ENCODE measurements at regions not wholly inside any gene's neighbourhood (a gene's known extent, or its start where the extent isn't known, plus 50 kb on each side); places are given as distances from the start of the nearest gene placed in this dataset.

DNA sequence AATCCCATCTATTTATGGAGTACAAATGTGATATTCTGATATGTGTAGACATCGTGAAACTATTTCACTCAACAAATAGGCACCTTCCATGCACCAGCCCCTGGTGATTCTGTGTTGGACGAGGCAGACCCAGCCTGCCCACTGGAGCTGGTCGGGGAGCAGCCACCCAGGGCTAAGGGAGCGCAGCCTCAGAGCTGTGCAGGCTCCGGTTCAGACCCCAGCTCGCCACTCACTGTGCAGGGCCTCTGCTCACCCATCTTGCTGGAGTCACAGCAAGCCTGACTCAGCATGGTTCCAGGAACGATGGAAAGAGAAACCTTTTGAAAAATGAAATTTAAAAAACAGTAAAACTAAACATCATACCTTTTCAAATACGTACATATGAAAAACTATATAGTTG, 52.3 kb upstream of the BCL11B start:
- Histone ChIP-seq H2BK5ac (ENCODE audit: low read depth, low read length, poor library complexity, severe bottlenecking) (no peak overlapping the region), H3K18ac (ENCODE audit: low read depth, low read length) (no peak overlapping the region), H4K20me1 (ENCODE audit: insufficient read depth, low read length) (no peaks in the 10 kb centered on the region), H2AK9ac (replicated peaks; ENCODE audit: low read depth, low read length, poor library complexity) (no peak overlapping the region), H3K56ac (ENCODE audit: extremely low read depth, insufficient read depth, low read length) (no peak overlapping the region), H2BK120ac (ENCODE audit: low read depth, low read length) (no peak overlapping the region), H3K4me1 (ENCODE audit: control insufficient read depth, insufficient read depth, low read length) (no peaks in the 10 kb centered on the region), H2BK15ac (ENCODE audit: low read depth, low read length) (no peak overlapping the region), H3K4ac (ENCODE audit: low read depth, low read length) (no peak overlapping the region), H3K36me3 (ENCODE audit: control insufficient read depth, insufficient read depth, low read length) (no peaks in the 10 kb centered on the region), H4K5ac (ENCODE audit: low read depth, low read length) (no peak overlapping the region), H3K9me3 (ENCODE audit: control insufficient read depth, insufficient read depth, low read length) (no peaks in the 10 kb centered on the region), H4K8ac (ENCODE audit: low read depth in 2 of 2, low read length in 2 of 2) (no peak overlapping the region), H3K9me1 (ENCODE audit: insufficient read depth, low read length) (no peaks in the 10 kb centered on the region), H4K91ac (ENCODE audit: insufficient read depth, low read depth, low read length) (no peak overlapping the region), H3K9ac (ENCODE audit: low read depth, low read length) (no peak overlapping the region), H3K23ac (ENCODE audit: low read depth, low read length) (no peak overlapping the region), H3K79me1 (ENCODE audit: low read depth in 1 of 2, low read length in 2 of 2) (no peaks in the 10 kb centered on the region), H3K4me3 (ENCODE audit: insufficient read depth, low read depth, low read length) (no peak overlapping the region), H3K27ac (ENCODE audit: insufficient read depth, low read length) (no peak overlapping the region), H2AFZ (replicated peaks; ENCODE audit: low read length, poor library complexity) (peak overlapping the region; percentile 19), H3K4me2 (ENCODE audit: low read depth, low read length) (no peak overlapping the region), H2BK20ac (ENCODE audit: low read depth, low read length) (no peak overlapping the region), H3K14ac (replicated peaks; ENCODE audit: low read depth, low read length) (no peak overlapping the region), H2AK5ac (ENCODE audit: low read depth, low read length) (no peak overlapping the region), H3K27me3 (ENCODE audit: control insufficient read depth, insufficient read depth, low read length) (no peaks in the 10 kb centered on the region; the same call in 1 of the 2 replicates)
- in situ Hi-C loops (cut with MboI; ENCODE audit: low sequenced_read_pairs): loop anchor here (10.0 kb wide), 1 partner anchor 91 kb away; no protein-coding TSS in a partner anchor
- BruUV-seq (replicated peaks): no TSS peak
- ATAC-seq (ENCODE audit: low read depth) (no peak), DNase-seq (no peak)
- ChIA-PET CTCF (no interaction called here), POLR2A (ENCODE audit: unreplicated experiment) (no interaction called here)
- WGBS, 2 experiments (ENCODE audit: extremely low coverage in 2 of 2, insufficient read length in 1 of 2): no CpG with 5 or more reads among the region's 8 CpGs
- dilution Hi-C loops (cut with HindIII; ENCODE audit: low sequenced_read_pairs, unreplicated experiment): no loop called here
- intact Hi-C loops (cut with micrococcal nuclease): no loop called here
- TF ChIP-seq BHLHE40 (IDR thresholded peaks at IDR 0.05; ENCODE audit: low read depth, low read length) (no peak), SMC3 (IDR thresholded peaks at IDR 0.05; ENCODE audit: low read depth, low read length) (no peak), MXI1 (IDR thresholded peaks at IDR 0.05; ENCODE audit: borderline replicate concordance, low read depth, low read length) (no peak), RCOR1 (IDR thresholded peaks at IDR 0.05; ENCODE audit: insufficient replicate concordance, low read length) (no peak), FOS (IDR thresholded peaks at IDR 0.05; ENCODE audit: low read depth, low read length) (no peak), MAFK (IDR thresholded peaks at IDR 0.05; ENCODE audit: low read depth, low read length) (no peak), CEBPB (IDR thresholded peaks at IDR 0.05; ENCODE audit: low read depth, low read length) (no peak), CHD1 (IDR thresholded peaks at IDR 0.05; ENCODE audit: low read depth, low read length) (no peak), MAZ (IDR thresholded peaks at IDR 0.05; ENCODE audit: borderline replicate concordance, low read depth, low read length) (no peak), NFE2L2 (IDR thresholded peaks at IDR 0.05; ENCODE audit: low read depth, low read length) (no peak), RFX5 (IDR thresholded peaks at IDR 0.05; ENCODE audit: low read depth, low read length) (no peak), RAD21 (IDR thresholded peaks at IDR 0.05; ENCODE audit: low read length) (no peak), POLR2A (IDR thresholded peaks at IDR 0.05; ENCODE audit: low read depth, low read length) (no peak)
- TF ChIP-seq, protein P1, sequence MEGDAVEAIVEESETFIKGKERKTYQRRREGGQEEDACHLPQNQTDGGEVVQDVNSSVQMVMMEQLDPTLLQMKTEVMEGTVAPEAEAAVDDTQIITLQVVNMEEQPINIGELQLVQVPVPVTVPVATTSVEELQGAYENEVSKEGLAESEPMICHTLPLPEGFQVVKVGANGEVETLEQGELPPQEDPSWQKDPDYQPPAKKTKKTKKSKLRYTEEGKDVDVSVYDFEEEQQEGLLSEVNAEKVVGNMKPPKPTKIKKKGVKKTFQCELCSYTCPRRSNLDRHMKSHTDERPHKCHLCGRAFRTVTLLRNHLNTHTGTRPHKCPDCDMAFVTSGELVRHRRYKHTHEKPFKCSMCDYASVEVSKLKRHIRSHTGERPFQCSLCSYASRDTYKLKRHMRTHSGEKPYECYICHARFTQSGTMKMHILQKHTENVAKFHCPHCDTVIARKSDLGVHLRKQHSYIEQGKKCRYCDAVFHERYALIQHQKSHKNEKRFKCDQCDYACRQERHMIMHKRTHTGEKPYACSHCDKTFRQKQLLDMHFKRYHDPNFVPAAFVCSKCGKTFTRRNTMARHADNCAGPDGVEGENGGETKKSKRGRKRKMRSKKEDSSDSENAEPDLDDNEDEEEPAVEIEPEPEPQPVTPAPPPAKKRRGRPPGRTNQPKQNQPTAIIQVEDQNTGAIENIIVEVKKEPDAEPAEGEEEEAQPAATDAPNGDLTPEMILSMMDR (conservative IDR thresholded peaks at IDR 0.05; ENCODE audit: low read depth, low read length): no peak
- TF ChIP-seq, protein P2, sequence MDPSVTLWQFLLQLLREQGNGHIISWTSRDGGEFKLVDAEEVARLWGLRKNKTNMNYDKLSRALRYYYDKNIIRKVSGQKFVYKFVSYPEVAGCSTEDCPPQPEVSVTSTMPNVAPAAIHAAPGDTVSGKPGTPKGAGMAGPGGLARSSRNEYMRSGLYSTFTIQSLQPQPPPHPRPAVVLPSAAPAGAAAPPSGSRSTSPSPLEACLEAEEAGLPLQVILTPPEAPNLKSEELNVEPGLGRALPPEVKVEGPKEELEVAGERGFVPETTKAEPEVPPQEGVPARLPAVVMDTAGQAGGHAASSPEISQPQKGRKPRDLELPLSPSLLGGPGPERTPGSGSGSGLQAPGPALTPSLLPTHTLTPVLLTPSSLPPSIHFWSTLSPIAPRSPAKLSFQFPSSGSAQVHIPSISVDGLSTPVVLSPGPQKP (IDR thresholded peaks at IDR 0.05; ENCODE audit: borderline replicate concordance, low read depth, low read length): no peak
- TF ChIP-seq, protein P3, sequence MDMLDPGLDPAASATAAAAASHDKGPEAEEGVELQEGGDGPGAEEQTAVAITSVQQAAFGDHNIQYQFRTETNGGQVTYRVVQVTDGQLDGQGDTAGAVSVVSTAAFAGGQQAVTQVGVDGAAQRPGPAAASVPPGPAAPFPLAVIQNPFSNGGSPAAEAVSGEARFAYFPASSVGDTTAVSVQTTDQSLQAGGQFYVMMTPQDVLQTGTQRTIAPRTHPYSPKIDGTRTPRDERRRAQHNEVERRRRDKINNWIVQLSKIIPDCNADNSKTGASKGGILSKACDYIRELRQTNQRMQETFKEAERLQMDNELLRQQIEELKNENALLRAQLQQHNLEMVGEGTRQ (IDR thresholded peaks at IDR 0.05; ENCODE audit: low read depth, low read length): no peak
